ENCODE measurements at regions not wholly inside any gene's neighbourhood (a gene's known extent, or its start where the extent isn't known, plus 50 kb on each side); places are given as distances from the start of the nearest gene placed in this dataset.

DNA sequence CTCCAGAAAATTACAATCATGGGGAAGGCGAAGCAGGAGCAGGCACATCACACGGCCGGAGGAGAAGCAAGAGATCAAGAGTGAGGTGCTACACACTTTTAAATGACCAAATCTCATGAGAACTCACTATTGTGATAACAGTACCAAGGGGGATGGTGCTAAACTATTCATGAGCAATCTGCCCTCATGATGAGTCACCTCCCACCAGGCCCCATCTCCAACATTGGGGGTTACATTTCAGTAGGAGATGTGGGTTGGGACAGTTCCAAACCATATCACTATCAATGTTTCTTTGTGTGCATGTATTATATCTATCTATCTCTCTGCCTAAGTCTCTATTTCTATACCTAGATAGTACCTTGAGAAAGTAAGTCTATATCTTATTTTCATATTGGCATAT, 724.8 kb downstream of the CDH11 start:
- ChIA-PET CTCF (no interaction called here), POLR2A (no interaction called here)
- H3K4me1 ChIP-seq (ENCODE audit: insufficient read depth, low read length) = no peaks in the 10 kb centered on the region
- H3K9me3 ChIP-seq (ENCODE audit: control insufficient read depth in 1 of 2, insufficient read depth in 1 of 2, low read length in 2 of 2) = no peaks in the 10 kb centered on the region
- H3K27ac ChIP-seq (ENCODE audit: low read depth in 1 of 2, low read length in 2 of 2) = no peak overlapping the region
- TF ChIP-seq, protein P1, sequence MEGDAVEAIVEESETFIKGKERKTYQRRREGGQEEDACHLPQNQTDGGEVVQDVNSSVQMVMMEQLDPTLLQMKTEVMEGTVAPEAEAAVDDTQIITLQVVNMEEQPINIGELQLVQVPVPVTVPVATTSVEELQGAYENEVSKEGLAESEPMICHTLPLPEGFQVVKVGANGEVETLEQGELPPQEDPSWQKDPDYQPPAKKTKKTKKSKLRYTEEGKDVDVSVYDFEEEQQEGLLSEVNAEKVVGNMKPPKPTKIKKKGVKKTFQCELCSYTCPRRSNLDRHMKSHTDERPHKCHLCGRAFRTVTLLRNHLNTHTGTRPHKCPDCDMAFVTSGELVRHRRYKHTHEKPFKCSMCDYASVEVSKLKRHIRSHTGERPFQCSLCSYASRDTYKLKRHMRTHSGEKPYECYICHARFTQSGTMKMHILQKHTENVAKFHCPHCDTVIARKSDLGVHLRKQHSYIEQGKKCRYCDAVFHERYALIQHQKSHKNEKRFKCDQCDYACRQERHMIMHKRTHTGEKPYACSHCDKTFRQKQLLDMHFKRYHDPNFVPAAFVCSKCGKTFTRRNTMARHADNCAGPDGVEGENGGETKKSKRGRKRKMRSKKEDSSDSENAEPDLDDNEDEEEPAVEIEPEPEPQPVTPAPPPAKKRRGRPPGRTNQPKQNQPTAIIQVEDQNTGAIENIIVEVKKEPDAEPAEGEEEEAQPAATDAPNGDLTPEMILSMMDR (IDR thresholded peaks at IDR 0.05) = no peak
- ATAC-seq (ENCODE audit: poor library complexity) (no peak), DNase-seq (no peak)
- no peaks in the 10 kb centered on the region for H3K36me3 ChIP-seq (ENCODE audit: insufficient read depth, low read length)
- H3K27me3 Mint-ChIP-seq = no peaks in the 10 kb centered on the region
- no peak overlapping the region for H3K27ac Mint-ChIP-seq
- no peak overlapping the region for H3K4me3 Mint-ChIP-seq
- intact Hi-C loops (cut with DNase I, micrococcal nuclease) = no loop called here
- H3K27me3 ChIP-seq (ENCODE audit: control insufficient read depth in 1 of 2, insufficient read depth in 2 of 2, low read length in 2 of 2) = no peaks in the 10 kb centered on the region
- peaks cover 16% of the 10 kb centered on the region for H3K9me3 Mint-ChIP-seq
- no peak overlapping the region for H3K4me3 ChIP-seq (ENCODE audit: low read length)
- H3K4me1 Mint-ChIP-seq (ENCODE audit: low read depth) = no peaks in the 10 kb centered on the region
- H3K36me3 Mint-ChIP-seq (ENCODE audit: low read depth) = no peaks in the 10 kb centered on the region

DNA sequence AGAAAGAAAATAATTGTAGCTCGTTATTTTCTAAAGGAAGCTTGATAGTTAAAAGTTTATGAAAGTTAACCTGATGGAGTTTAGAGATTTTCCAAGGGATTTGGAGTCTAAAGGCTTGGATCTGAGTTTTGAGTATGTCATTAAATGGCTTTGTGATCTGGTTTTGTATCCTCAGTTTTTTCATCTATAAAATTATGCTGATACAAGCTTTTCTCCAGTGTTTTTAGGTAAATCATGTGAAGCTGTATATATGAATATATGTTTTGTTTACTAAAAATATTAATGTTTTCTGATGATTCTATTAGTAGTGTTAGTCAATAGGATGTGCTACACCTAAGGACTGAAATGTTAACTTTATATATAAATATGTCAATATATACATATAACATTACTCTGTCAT, 727.8 kb downstream of the CDH11 start:
- no peaks in the 10 kb centered on the region for H3K36me3 ChIP-seq (ENCODE audit: insufficient read depth, low read length)

DNA sequence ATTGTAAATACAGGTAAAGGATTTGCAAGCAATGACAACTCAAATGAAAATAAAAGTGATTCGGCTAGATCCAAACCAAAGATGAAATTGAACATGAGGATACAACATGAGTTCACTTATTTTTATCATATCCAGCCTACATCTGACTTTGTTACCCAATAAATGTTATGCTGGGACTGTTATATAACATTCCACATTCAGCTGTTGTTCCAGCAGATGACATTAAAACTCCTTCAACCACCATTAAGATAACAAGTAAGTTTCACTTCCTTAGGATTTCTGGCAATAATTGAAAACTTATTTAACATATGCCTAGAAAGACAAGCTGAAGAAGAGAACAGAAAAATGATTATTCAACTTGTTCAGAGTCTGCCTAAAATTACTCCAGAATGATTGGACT, 729.4 kb downstream of the CDH11 start:
- ATAC-seq (ENCODE audit: poor library complexity) (no peak), DNase-seq (no peak)
- Histone ChIP-seq H3K9me3 (ENCODE audit: control insufficient read depth in 1 of 2, insufficient read depth in 1 of 2, low read length in 2 of 2) (peaks cover 0 to 9% of the 10 kb centered on the region in 2 experiments), H3K4me1 (ENCODE audit: insufficient read depth, low read length) (no peaks in the 10 kb centered on the region), H3K27me3 (ENCODE audit: control insufficient read depth in 1 of 2, insufficient read depth in 2 of 2, low read length in 2 of 2) (no peaks in the 10 kb centered on the region), H3K36me3 (ENCODE audit: insufficient read depth, low read length) (no peaks in the 10 kb centered on the region), H3K27ac (ENCODE audit: low read depth in 1 of 2, low read length in 2 of 2) (no peak overlapping the region), H3K4me3 (ENCODE audit: low read length) (no peak overlapping the region)
- Mint-ChIP-seq H3K27me3 (no peaks in the 10 kb centered on the region), H3K4me3 (no peak overlapping the region), H3K27ac (no peak overlapping the region), H3K36me3 (ENCODE audit: low read depth) (no peaks in the 10 kb centered on the region), H3K4me1 (ENCODE audit: low read depth) (no peaks in the 10 kb centered on the region), H3K9me3 (peaks cover 6% of the 10 kb centered on the region)
- ChIA-PET CTCF (no interaction called here), POLR2A (no interaction called here)
- TF ChIP-seq, protein P1 (IDR thresholded peaks at IDR 0.05) = no peak
- intact Hi-C loops (cut with DNase I, micrococcal nuclease) = no loop called here

More for the DNA sequence above, 727.8 kb downstream of the CDH11 start:
- Mint-ChIP-seq H3K27me3 (no peaks in the 10 kb centered on the region), H3K36me3 (ENCODE audit: low read depth) (no peaks in the 10 kb centered on the region), H3K9me3 (peaks cover 13% of the 10 kb centered on the region), H3K27ac (no peak overlapping the region), H3K4me3 (no peak overlapping the region), H3K4me1 (ENCODE audit: low read depth) (no peaks in the 10 kb centered on the region)
- Histone ChIP-seq H3K9me3 (ENCODE audit: control insufficient read depth in 1 of 2, insufficient read depth in 1 of 2, low read length in 2 of 2) (peaks cover 0 to 4% of the 10 kb centered on the region in 2 experiments), H3K4me1 (ENCODE audit: insufficient read depth, low read length) (no peaks in the 10 kb centered on the region), H3K27ac (ENCODE audit: low read depth in 1 of 2, low read length in 2 of 2) (no peak overlapping the region), H3K27me3 (ENCODE audit: control insufficient read depth in 1 of 2, insufficient read depth in 2 of 2, low read length in 2 of 2) (no peaks in the 10 kb centered on the region), H3K4me3 (ENCODE audit: low read length) (no peak overlapping the region)
- ATAC-seq (ENCODE audit: poor library complexity) = no peak
- ChIA-PET CTCF (no interaction called here), POLR2A (no interaction called here)
- TF ChIP-seq, protein P1 (IDR thresholded peaks at IDR 0.05) = no peak
- DNase-seq = no peak
- intact Hi-C loops (cut with DNase I, micrococcal nuclease) = no loop called here

All from CD4-positive, alpha-beta T cell (primary cell).